ENCODE measurements at regions not wholly inside any gene's neighbourhood (a gene's known extent, or its start where the extent isn't known, plus 50 kb on each side); places are given as distances from the start of the nearest gene placed in this dataset.

GRCh38 chr2:198916548-198917080, 541.1 kb downstream of the SATB2 start:
- Histone ChIP-seq H3K4me1 (replicated peaks in 1 of 2) (no peaks in the 10 kb centered on the region), H3K27me3 (no peaks in the 10 kb centered on the region), H3K9me3 (replicated peaks in 1 of 3) (no peaks in the 10 kb centered on the region), H3K4me3 (no peak overlapping the region), H3K27ac (no peak overlapping the region), H3K36me3 (replicated peaks in 1 of 2) (no peaks in the 10 kb centered on the region)
- intact Hi-C loops (cut with DNase I), result no loop called here
- no peak for DNase-seq
- WGBS, 4 donors, result 39 to 59% (median 51%) methylated on average over 6 of the region's 6 CpGs
- TF ChIP-seq POLR2A (IDR thresholded peaks at IDR 0.05), result no peak
- TF ChIP-seq, protein P1, sequence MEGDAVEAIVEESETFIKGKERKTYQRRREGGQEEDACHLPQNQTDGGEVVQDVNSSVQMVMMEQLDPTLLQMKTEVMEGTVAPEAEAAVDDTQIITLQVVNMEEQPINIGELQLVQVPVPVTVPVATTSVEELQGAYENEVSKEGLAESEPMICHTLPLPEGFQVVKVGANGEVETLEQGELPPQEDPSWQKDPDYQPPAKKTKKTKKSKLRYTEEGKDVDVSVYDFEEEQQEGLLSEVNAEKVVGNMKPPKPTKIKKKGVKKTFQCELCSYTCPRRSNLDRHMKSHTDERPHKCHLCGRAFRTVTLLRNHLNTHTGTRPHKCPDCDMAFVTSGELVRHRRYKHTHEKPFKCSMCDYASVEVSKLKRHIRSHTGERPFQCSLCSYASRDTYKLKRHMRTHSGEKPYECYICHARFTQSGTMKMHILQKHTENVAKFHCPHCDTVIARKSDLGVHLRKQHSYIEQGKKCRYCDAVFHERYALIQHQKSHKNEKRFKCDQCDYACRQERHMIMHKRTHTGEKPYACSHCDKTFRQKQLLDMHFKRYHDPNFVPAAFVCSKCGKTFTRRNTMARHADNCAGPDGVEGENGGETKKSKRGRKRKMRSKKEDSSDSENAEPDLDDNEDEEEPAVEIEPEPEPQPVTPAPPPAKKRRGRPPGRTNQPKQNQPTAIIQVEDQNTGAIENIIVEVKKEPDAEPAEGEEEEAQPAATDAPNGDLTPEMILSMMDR (IDR thresholded peaks at IDR 0.05), result no peak

- DNase-seq, result no peak
- Histone ChIP-seq H3K9me3 (replicated peaks in 1 of 3) (no peaks in the 10 kb centered on the region), H3K27ac (no peak overlapping the region), H3K4me3 (no peak overlapping the region), H3K27me3 (no peaks in the 10 kb centered on the region), H3K4me1 (replicated peaks in 1 of 2) (no peaks in the 10 kb centered on the region), H3K36me3 (replicated peaks in 1 of 2) (no peaks in the 10 kb centered on the region)
- intact Hi-C loops (cut with DNase I), result no loop called here
- TF ChIP-seq, protein P1 (IDR thresholded peaks at IDR 0.05), result no peak
- no peak for TF ChIP-seq POLR2A (IDR thresholded peaks at IDR 0.05)
Measured at GRCh38 chr2:198913394-198914152, 544.2 kb downstream of the SATB2 start.

DNA sequence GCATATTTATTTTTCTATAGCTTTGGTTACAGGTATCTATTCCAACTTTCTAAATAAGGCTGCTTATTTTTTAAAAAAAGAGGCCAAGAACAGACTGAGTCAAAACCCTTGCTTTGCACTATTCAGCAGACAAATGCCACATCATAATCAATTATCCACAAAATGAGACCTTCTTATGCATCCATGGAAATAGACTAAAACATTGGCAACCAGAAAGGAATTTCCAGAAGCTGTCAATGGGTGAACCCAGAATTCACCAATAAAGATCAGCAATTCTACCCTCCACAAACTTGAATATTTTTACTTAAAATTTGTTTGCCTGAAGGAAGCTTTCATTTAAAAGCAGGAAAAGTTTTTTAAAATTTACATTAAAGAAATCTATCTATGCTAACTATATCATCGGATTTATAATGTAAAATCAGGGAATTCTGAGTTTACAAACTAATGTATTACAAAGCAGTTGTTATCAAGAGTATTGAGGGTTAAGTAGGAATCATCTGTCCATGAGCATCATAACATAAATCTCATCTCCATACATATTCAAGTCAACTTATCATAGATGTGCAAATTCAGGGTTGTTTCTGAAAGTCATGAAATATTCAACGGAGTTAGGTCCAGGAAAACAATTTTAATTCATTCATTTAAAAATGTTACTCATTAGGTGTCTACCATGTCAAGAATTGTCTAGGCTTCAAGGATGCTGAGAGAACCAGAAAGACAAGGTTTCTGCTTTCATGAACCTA, 548.0 kb downstream of the SATB2 start:
- no peaks in the 10 kb centered on the region for H3K36me3 ChIP-seq (replicated peaks in 1 of 2)
- no peak for TF ChIP-seq POLR2A (IDR thresholded peaks at IDR 0.05)
- TF ChIP-seq, protein P1 (IDR thresholded peaks at IDR 0.05), result no peak
- no peaks in the 10 kb centered on the region for H3K27me3 ChIP-seq
- H3K9me3 ChIP-seq (replicated peaks in 1 of 3), result no peaks in the 10 kb centered on the region
- H3K4me3 ChIP-seq, result no peak overlapping the region
- no peak overlapping the region for H3K27ac ChIP-seq
- no peak for DNase-seq
- 77 to 81% (median 79%) methylated on average over 2 of the region's 2 CpGs for WGBS, 4 donors
- intact Hi-C loops (cut with DNase I), result no loop called here
- no peaks in the 10 kb centered on the region for H3K4me1 ChIP-seq (replicated peaks in 1 of 2)

- H3K27ac ChIP-seq, result no peak overlapping the region
- intact Hi-C loops (cut with DNase I), result no loop called here
- H3K36me3 ChIP-seq (replicated peaks in 1 of 2), result no peaks in the 10 kb centered on the region
- H3K27me3 ChIP-seq, result no peaks in the 10 kb centered on the region
- 57 to 71% (median 67%) methylated on average over 7 of the region's 7 CpGs for WGBS, 4 donors
- no peaks in the 10 kb centered on the region for H3K9me3 ChIP-seq (replicated peaks in 1 of 3)
- no peak overlapping the region for H3K4me3 ChIP-seq
- no peaks in the 10 kb centered on the region for H3K4me1 ChIP-seq (replicated peaks in 1 of 2)
- DNase-seq, result no peak
- no peak for TF ChIP-seq POLR2A (IDR thresholded peaks at IDR 0.05)
- TF ChIP-seq, protein P1 (IDR thresholded peaks at IDR 0.05), result no peak
Measured at GRCh38 chr2:198905881-198906612, 551.7 kb downstream of the SATB2 start.
